GM23338 (cell line): ENCODE measurements at regions not wholly inside any gene's neighbourhood (a gene's known extent, or its start where the extent isn't known, plus 50 kb on each side); places are given as distances from the start of the nearest gene placed in this dataset.

Source experiments
- ATAC-seq: fragments of 200-7000 bp; cut with Tn5 transposase; 3 replicates; pipeline ENCODE4 v1.9.1; 2020
- DNase-seq: peaks from one replicate; pipeline ENCODE4 v3.0.0-alpha.2; 2015; ENCODE audit warnings: low spot score
- H2AFZ ChIP-seq: fragments of 200-600 bp; sonication (generic); 2 replicates; pipeline ENCODE4 v1.8.0; 2016; ENCODE audit warnings: antibody characterized with exemption, mild to moderate bottlenecking, moderate library complexity
- H3F3A ChIP-seq: fragments of 200-600 bp; sonication (generic); replicated peaks from 2 replicates; pipeline ENCODE4 v1.8.0; 2017; ENCODE audit warnings: antibody characterized with exemption, mixed run types, low read depth
- H3K27ac ChIP-seq: fragments of 200-600 bp; sonication (generic); 2 replicates; pipeline ENCODE4 v1.6.1; 2016; ENCODE audit warnings: low read depth
- H3K27me3 ChIP-seq: fragments of 200-600 bp; sonication (generic); 2 replicates; pipeline ENCODE4 v1.8.0; 2016; ENCODE audit warnings: mild to moderate bottlenecking, mixed run types, moderate library complexity; ENCODE audit not compliant: insufficient read depth
- H3K36me3 ChIP-seq: fragments of 200-600 bp; sonication (generic); 2 replicates; pipeline ENCODE4 v1.8.0; 2016; ENCODE audit warnings: mild to moderate bottlenecking; ENCODE audit not compliant: insufficient read depth
- H3K4me1 ChIP-seq: fragments of 200-600 bp; sonication (generic); 2 replicates; pipeline ENCODE4 v1.8.0; 2016; ENCODE audit warnings: mild to moderate bottlenecking, moderate library complexity; ENCODE audit not compliant: insufficient read depth
- H3K4me2 ChIP-seq: fragments of 200-600 bp; sonication (generic); 2 replicates; pipeline ENCODE4 v1.7.1; 2017; ENCODE audit warnings: mixed run types
- H3K4me3 ChIP-seq: fragments of 200-600 bp; sonication (generic); 2 replicates; pipeline ENCODE4 v1.6.1; 2016; ENCODE audit warnings: mixed run types
- H3K79me2 ChIP-seq: fragments of 200-600 bp; sonication (generic); replicated peaks from 2 replicates; pipeline ENCODE4 v1.8.0; 2017; ENCODE audit warnings: mild to moderate bottlenecking; ENCODE audit not compliant: insufficient read depth
- H3K9me2 ChIP-seq: fragments of 200-600 bp; sonication (generic); 2 replicates; pipeline ENCODE4 v1.8.0; 2017; ENCODE audit not compliant: insufficient read depth
- H4K20me1 ChIP-seq: fragments of 200-600 bp; sonication (generic); replicated peaks from 2 replicates; pipeline ENCODE4 v1.8.0; 2017; ENCODE audit warnings: mild to moderate bottlenecking; ENCODE audit not compliant: insufficient read depth
- H3K27ac Mint-ChIP-seq: 2 replicates; pipeline ENCODE4 v1.8.0; 2020; ENCODE audit warnings: inconsistent platforms, mild to moderate bottlenecking, moderate library complexity, mixed read lengths
- H3K27me3 Mint-ChIP-seq: 3 replicates; pipeline ENCODE4 v1.8.0; 2022; ENCODE audit warnings: low read depth, mild to moderate bottlenecking, moderate library complexity, mixed read lengths, inconsistent platforms; ENCODE audit not compliant: insufficient read depth, poor library complexity
- H3K36me3 Mint-ChIP-seq: 3 replicates; pipeline ENCODE4 v1.8.0; 2021; ENCODE audit warnings: low read depth, mild to moderate bottlenecking, inconsistent platforms, moderate library complexity, mixed read lengths
- H3K4me1 Mint-ChIP-seq: 3 replicates; pipeline ENCODE4 v1.8.0; 2020; ENCODE audit warnings: mild to moderate bottlenecking, inconsistent platforms, mixed read lengths
- H3K4me3 Mint-ChIP-seq: 3 replicates; pipeline ENCODE4 v1.8.0; 2021; ENCODE audit warnings: moderate library complexity, mild to moderate bottlenecking, inconsistent platforms, mixed read lengths
- H3K9me3 Mint-ChIP-seq: 3 replicates; pipeline ENCODE4 v1.8.0; 2020; ENCODE audit warnings: moderate library complexity, mild to moderate bottlenecking, inconsistent platforms, mixed read lengths
- CREB1 ChIP-seq: fragments of 250-450 bp; sonication (Bioruptor Pico); IDR thresholded peaks from 2 replicates; pipeline ENCODE4 v1.5.0; 2020; ENCODE audit warnings: low read depth, mild to moderate bottlenecking, moderate library complexity
- EZH2 ChIP-seq: fragments of 200-600 bp; sonication (generic); IDR thresholded peaks from one replicate; pipeline ENCODE4 v1.8.0; 2017; ENCODE audit warnings: antibody characterized with exemption, mild to moderate bottlenecking, low read depth; ENCODE audit not compliant: unreplicated experiment
- EZH2phosphoT487 ChIP-seq: fragments of 200-600 bp; sonication (generic); IDR thresholded peaks from one replicate; pipeline ENCODE4 v1.8.1; 2018; ENCODE audit warnings: antibody characterized with exemption; ENCODE audit not compliant: unreplicated experiment
- JUNB ChIP-seq: IDR thresholded peaks from one replicate; pipeline ENCODE4 v1.6.1; 2016; ENCODE audit warnings: antibody characterized with exemption; ENCODE audit not compliant: unreplicated experiment
- STAT1 ChIP-seq: IDR thresholded peaks from one replicate; pipeline ENCODE4 v1.6.1; 2016; ENCODE audit warnings: antibody characterized with exemption; ENCODE audit not compliant: unreplicated experiment
- ZNF331 ChIP-seq: fragments of 250-450 bp; sonication (Bioruptor Pico); IDR thresholded peaks from 2 replicates; pipeline ENCODE4 v1.5.0; 2020; ENCODE audit warnings: low read depth, mild to moderate bottlenecking, moderate library complexity
- TF ChIP-seq, protein P1 (sequence below): IDR thresholded peaks from one replicate; pipeline ENCODE4 v1.6.1; 2018; ENCODE audit warnings: antibody characterized with exemption; ENCODE audit not compliant: unreplicated experiment

DNA sequence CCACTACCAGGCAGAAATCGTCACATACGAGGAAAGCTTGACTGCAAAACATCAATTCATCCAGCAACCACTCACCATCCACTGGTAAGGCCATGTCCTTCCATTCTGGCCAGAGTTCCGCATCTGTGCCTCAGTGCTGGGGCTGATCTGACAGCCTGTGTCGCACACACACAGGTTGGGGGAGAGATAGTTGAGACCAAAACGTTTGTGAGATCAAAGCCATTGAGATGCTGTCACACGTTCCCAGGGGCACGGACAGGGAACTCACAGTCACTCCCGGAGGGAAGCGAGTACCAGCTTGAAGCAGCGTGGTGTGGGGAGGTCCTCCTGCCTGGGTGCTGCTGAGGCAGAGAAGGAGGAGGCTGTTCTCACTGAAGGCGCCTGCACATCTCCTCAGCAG lies 458.5 kb upstream of the SALL3 start:
- Histone ChIP-seq H3K27ac (no peak overlapping the region), H3K9me2 (no peaks in the 10 kb centered on the region), H3K79me2 (no peaks in the 10 kb centered on the region), H3F3A (no peaks in the 10 kb centered on the region), H3K4me2 (no peak overlapping the region), H2AFZ (no peak overlapping the region), H3K4me1 (no peaks in the 10 kb centered on the region), H4K20me1 (no peaks in the 10 kb centered on the region), H3K27me3 (no peaks in the 10 kb centered on the region), H3K4me3 (no peak overlapping the region), H3K36me3 (no peaks in the 10 kb centered on the region)
- TF ChIP-seq JUNB: no peak
- TF ChIP-seq, protein P1, sequence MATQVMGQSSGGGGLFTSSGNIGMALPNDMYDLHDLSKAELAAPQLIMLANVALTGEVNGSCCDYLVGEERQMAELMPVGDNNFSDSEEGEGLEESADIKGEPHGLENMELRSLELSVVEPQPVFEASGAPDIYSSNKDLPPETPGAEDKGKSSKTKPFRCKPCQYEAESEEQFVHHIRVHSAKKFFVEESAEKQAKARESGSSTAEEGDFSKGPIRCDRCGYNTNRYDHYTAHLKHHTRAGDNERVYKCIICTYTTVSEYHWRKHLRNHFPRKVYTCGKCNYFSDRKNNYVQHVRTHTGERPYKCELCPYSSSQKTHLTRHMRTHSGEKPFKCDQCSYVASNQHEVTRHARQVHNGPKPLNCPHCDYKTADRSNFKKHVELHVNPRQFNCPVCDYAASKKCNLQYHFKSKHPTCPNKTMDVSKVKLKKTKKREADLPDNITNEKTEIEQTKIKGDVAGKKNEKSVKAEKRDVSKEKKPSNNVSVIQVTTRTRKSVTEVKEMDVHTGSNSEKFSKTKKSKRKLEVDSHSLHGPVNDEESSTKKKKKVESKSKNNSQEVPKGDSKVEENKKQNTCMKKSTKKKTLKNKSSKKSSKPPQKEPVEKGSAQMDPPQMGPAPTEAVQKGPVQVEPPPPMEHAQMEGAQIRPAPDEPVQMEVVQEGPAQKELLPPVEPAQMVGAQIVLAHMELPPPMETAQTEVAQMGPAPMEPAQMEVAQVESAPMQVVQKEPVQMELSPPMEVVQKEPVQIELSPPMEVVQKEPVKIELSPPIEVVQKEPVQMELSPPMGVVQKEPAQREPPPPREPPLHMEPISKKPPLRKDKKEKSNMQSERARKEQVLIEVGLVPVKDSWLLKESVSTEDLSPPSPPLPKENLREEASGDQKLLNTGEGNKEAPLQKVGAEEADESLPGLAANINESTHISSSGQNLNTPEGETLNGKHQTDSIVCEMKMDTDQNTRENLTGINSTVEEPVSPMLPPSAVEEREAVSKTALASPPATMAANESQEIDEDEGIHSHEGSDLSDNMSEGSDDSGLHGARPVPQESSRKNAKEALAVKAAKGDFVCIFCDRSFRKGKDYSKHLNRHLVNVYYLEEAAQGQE: no peak
- no peak for TF ChIP-seq EZH2phosphoT487
- no peak for TF ChIP-seq CREB1 (CRISPR knock-in tag)
- no peak for TF ChIP-seq ZNF331 (CRISPR knock-in tag)
- no peak overlapping the region for H3K27ac Mint-ChIP-seq
- DNase-seq (no peak), ATAC-seq (no peak)
- no peak overlapping the region for H3K4me3 Mint-ChIP-seq
- peaks cover 61% of the 10 kb centered on the region for H3K36me3 Mint-ChIP-seq
- H3K9me3 Mint-ChIP-seq: peaks cover 96% of the 10 kb centered on the region
- H3K27me3 Mint-ChIP-seq: peaks cover 9% of the 10 kb centered on the region
- H3K4me1 Mint-ChIP-seq: no peaks in the 10 kb centered on the region

DNA sequence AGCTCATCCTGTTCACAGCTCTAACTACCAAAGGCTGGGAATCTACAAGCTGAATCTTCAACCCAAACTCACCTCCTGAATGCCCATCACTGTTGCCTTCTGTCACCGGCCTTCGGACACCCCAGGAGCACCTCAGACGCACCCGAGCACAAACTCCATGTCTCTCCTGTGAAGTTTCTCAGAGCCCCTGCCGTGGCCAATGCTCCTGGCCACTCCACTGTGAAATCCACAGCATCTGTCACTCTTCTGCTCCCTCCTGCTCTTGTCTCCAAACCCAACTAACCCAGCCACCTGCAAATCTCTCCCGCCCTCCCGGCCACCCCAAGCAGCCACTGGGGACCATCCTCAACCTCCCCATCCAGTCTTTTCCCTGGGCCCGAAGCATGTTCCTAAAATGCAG lies 457.9 kb upstream of the SALL3 start:
- DNase-seq (no peak), ATAC-seq (no peak)
- H3K9me3 Mint-ChIP-seq: peaks cover 96% of the 10 kb centered on the region
- no peaks in the 10 kb centered on the region for H3K27me3 ChIP-seq
- H3K4me1 Mint-ChIP-seq: no peaks in the 10 kb centered on the region
- H3K27ac Mint-ChIP-seq: no peak overlapping the region
- H3K4me1 ChIP-seq: no peaks in the 10 kb centered on the region
- H2AFZ ChIP-seq: no peak overlapping the region
- peaks cover 56% of the 10 kb centered on the region for H3K36me3 Mint-ChIP-seq
- no peak overlapping the region for H3K4me3 Mint-ChIP-seq
- H3K36me3 ChIP-seq: no peaks in the 10 kb centered on the region
- no peak overlapping the region for H3K27ac ChIP-seq
- no peak for TF ChIP-seq EZH2
- TF ChIP-seq STAT1: no peak
- no peak for TF ChIP-seq CREB1 (CRISPR knock-in tag)
- TF ChIP-seq, protein P1: no peak
- TF ChIP-seq JUNB: no peak
- no peak overlapping the region for H3K4me2 ChIP-seq
- peaks cover 9% of the 10 kb centered on the region for H3K27me3 Mint-ChIP-seq
- H3F3A ChIP-seq: no peaks in the 10 kb centered on the region
- no peaks in the 10 kb centered on the region for H3K9me2 ChIP-seq
- H4K20me1 ChIP-seq: no peaks in the 10 kb centered on the region
- H3K4me3 ChIP-seq: no peak overlapping the region
- no peaks in the 10 kb centered on the region for H3K79me2 ChIP-seq
